CD4-positive, alpha-beta T cell treated with Interleukin-6 for 4 hours (primary cell): ENCODE measurements at regions not wholly inside any gene's neighbourhood (a gene's known extent, or its start where the extent isn't known, plus 50 kb on each side); places are given as distances from the start of the nearest gene placed in this dataset.
"Not testable (repeated sequence)": the region's sequence is repeated elsewhere in the genome, so short reads cannot be mapped to it uniquely, and the experiment has no call there.

Source experiments
- DNase-seq: peaks from one replicate; pipeline ENCODE4 v3.0.0-alpha.2; 2020; ENCODE audit warnings: mixed read lengths

- not testable (repeated sequence) for DNase-seq
Measured at GRCh38 chr2:111291566-111291965, 170.9 kb downstream of the BCL2L11 start.

GRCh38 chr2:111292232-111292968 is 171.7 kb downstream of the BCL2L11 start:
- not testable (repeated sequence) for DNase-seq

- not testable (repeated sequence) for DNase-seq
Measured at GRCh38 chr2:111294699-111295098, 174.0 kb downstream of the BCL2L11 start.

GRCh38 chr2:111296122-111296804 is 175.5 kb downstream of the BCL2L11 start:
- DNase-seq: not testable (repeated sequence)

- not testable (repeated sequence) for DNase-seq
Measured at GRCh38 chr2:111297128-111297527, 176.4 kb downstream of the BCL2L11 start.

GRCh38 chr2:111298927-111299326 is 178.2 kb downstream of the BCL2L11 start:
- not testable (repeated sequence) for DNase-seq

GRCh38 chr2:111299635-111300034 is 178.9 kb downstream of the BCL2L11 start:
- not testable (repeated sequence) for DNase-seq

GRCh38 chr2:111301677-111302076 is 181.0 kb downstream of the BCL2L11 start:
- DNase-seq: not testable (repeated sequence)

- not testable (repeated sequence) for DNase-seq
Measured at GRCh38 chr2:111302397-111303218, 181.9 kb downstream of the BCL2L11 start.

- DNase-seq: not testable (repeated sequence)
Measured at GRCh38 chr2:111307302-111307701, 186.6 kb downstream of the BCL2L11 start.

GRCh38 chr2:111309231-111310075 is 188.7 kb downstream of the BCL2L11 start:
- DNase-seq: not testable (repeated sequence)

- DNase-seq: not testable (repeated sequence)
Measured at GRCh38 chr2:111310395-111310794, 189.7 kb downstream of the BCL2L11 start.

- not testable (repeated sequence) for DNase-seq
Measured at GRCh38 chr2:111311568-111311967, 190.9 kb downstream of the BCL2L11 start.

- not testable (repeated sequence) for DNase-seq
Measured at GRCh38 chr2:111312897-111313607, 192.3 kb downstream of the BCL2L11 start.

- DNase-seq: not testable (repeated sequence)
Measured at GRCh38 chr2:111313711-111314110, 193.0 kb downstream of the BCL2L11 start.

- not testable (repeated sequence) for DNase-seq
Measured at GRCh38 chr2:111315188-111315917, 194.6 kb downstream of the BCL2L11 start.

GRCh38 chr2:111316221-111316741 is 195.6 kb downstream of the BCL2L11 start:
- DNase-seq: not testable (repeated sequence)

- DNase-seq: not testable (repeated sequence)
Measured at GRCh38 chr2:111316881-111317549, 196.3 kb downstream of the BCL2L11 start.

GRCh38 chr2:111319552-111319951 is 198.8 kb downstream of the BCL2L11 start:
- not testable (repeated sequence) for DNase-seq

- DNase-seq: not testable (repeated sequence)
Measured at GRCh38 chr2:111320264-111320663, 199.6 kb downstream of the BCL2L11 start.
